ENCODE measurements at regions not wholly inside any gene's neighbourhood (a gene's known extent, or its start where the extent isn't known, plus 50 kb on each side); places are given as distances from the start of the nearest gene placed in this dataset.
"Not testable (repeated sequence)": the region's sequence is repeated elsewhere in the genome, so short reads cannot be mapped to it uniquely, and the experiment has no call there.

GRCh38 chr12:76176940-76177339 lies 92.5 kb upstream of the NAP1L1 start:
- H3K27me3 ChIP-seq = no peaks in the 10 kb centered on the region
- H3K27ac ChIP-seq = no peak overlapping the region
- H3K9me3 ChIP-seq = no peaks in the 10 kb centered on the region
- H3K36me3 ChIP-seq = no peaks in the 10 kb centered on the region
- no peaks in the 10 kb centered on the region for H3K4me1 ChIP-seq
- intact Hi-C loops (cut with DNase I; ENCODE audit: low total_unique reads) = no loop called here
- no peak for DNase-seq
- H3K4me3 ChIP-seq = no peak overlapping the region
- no peak for TF ChIP-seq CTCF (IDR thresholded peaks at IDR 0.05)

- DNase-seq; H3K27me3 ChIP-seq; H3K4me1 ChIP-seq; intact Hi-C loops (cut with DNase I; ENCODE audit: low total_unique reads); H3K27ac ChIP-seq; H3K4me3 ChIP-seq; H3K36me3 ChIP-seq; H3K9me3 ChIP-seq: not testable (repeated sequence)
Measured at GRCh38 chr12:76175946-76176345, 91.5 kb upstream of the NAP1L1 start.

- H3K9me3 ChIP-seq = no peaks in the 10 kb centered on the region
- DNase-seq = no peak
- no peak for TF ChIP-seq CTCF (IDR thresholded peaks at IDR 0.05)
- no peaks in the 10 kb centered on the region for H3K4me1 ChIP-seq
- H3K36me3 ChIP-seq = no peaks in the 10 kb centered on the region
- peaks cover 0 to 13% of the 10 kb centered on the region in 2 donors for H3K27me3 ChIP-seq
- H3K4me3 ChIP-seq = no peak overlapping the region
- no peak overlapping the region for H3K27ac ChIP-seq
- intact Hi-C loops (cut with DNase I; ENCODE audit: low total_unique reads) = no loop called here
Measured at GRCh38 chr12:76173756-76174155, 89.3 kb upstream of the NAP1L1 start.

- intact Hi-C loops (cut with DNase I; ENCODE audit: low total_unique reads) = no loop called here
- peak; percentile 37 to 46 for TF ChIP-seq CTCF (IDR thresholded peaks at IDR 0.05)
- Histone ChIP-seq H3K4me3 (no peak overlapping the region), H3K36me3 (no peaks in the 10 kb centered on the region), H3K27me3 (no peaks in the 10 kb centered on the region), H3K27ac (no peak overlapping the region), H3K9me3 (no peaks in the 10 kb centered on the region), H3K4me1 (no peaks in the 10 kb centered on the region)
- peak in 1 of 2 donors; percentile 21 for DNase-seq
Measured at GRCh38 chr12:76158518-76159321, 74.2 kb upstream of the NAP1L1 start.

- no peak overlapping the region for H3K4me3 ChIP-seq
- DNase-seq = no peak
- no peaks in the 10 kb centered on the region for H3K36me3 ChIP-seq
- H3K4me1 ChIP-seq = no peaks in the 10 kb centered on the region
- intact Hi-C loops (cut with DNase I; ENCODE audit: low total_unique reads) = no loop called here
- H3K27ac ChIP-seq = no peak overlapping the region
- no peaks in the 10 kb centered on the region for H3K27me3 ChIP-seq
- H3K9me3 ChIP-seq = no peaks in the 10 kb centered on the region
- TF ChIP-seq CTCF (IDR thresholded peaks at IDR 0.05) = no peak
Measured at GRCh38 chr12:76156726-76157125, 72.2 kb upstream of the NAP1L1 start.

- no peak for DNase-seq
- no peak overlapping the region for H3K27ac ChIP-seq
- H3K9me3 ChIP-seq = no peaks in the 10 kb centered on the region
- intact Hi-C loops (cut with DNase I; ENCODE audit: low total_unique reads) = no loop called here
- H3K36me3 ChIP-seq = no peaks in the 10 kb centered on the region
- no peak overlapping the region for H3K4me3 ChIP-seq
- no peak for TF ChIP-seq CTCF (IDR thresholded peaks at IDR 0.05)
- no peaks in the 10 kb centered on the region for H3K27me3 ChIP-seq
- H3K4me1 ChIP-seq = no peaks in the 10 kb centered on the region
Measured at GRCh38 chr12:76156314-76156713, 71.8 kb upstream of the NAP1L1 start.

Data from tibial artery (tissue), 4 donors.